ENCODE measurements at regions not wholly inside any gene's neighbourhood (a gene's known extent, or its start where the extent isn't known, plus 50 kb on each side); places are given as distances from the start of the nearest gene placed in this dataset.

DNA sequence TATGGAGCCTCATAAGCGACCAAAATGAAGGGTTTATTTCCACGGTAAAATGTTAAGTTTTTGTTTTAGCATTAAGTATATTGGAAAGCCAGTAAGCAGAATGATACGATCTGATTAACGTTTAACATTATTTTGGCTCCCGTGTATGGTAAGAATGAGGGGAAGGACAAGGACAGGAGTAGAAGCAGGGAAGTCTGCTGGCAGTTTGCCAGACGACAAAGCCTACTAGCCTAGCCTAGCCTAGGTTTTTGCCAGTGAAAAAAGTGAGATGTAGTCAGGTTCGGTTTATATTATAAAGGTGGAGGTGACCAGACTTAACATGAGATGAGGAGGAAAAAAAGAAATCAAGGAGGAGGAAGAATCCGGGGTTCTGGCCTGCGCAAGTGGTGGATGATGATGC is 78.9 kb upstream of the ARHGAP32 start:
- H3K4me2 ChIP-seq (ENCODE audit: insufficient read depth, low read length), result no peak overlapping the region

DNA sequence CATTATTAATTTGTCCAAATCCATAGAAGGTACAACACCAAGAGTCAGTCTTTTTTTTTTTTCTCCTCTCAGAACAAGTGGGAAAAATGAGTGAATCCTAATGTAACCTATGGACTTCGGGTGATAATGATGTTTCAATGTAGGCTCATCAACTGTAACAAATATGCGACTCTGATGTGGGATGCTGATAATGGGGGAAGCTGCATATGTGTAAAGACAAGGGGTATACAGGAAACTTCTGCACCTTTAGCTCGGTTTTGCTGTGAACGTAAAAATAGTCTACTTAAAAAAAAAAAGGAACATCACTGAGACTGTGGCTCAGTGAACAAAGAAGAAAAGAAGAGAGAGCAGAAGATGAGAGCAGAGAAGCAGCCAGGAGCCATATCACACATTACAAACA is 78.3 kb upstream of the ARHGAP32 start:
- ATAC-seq (ENCODE audit: insufficient read depth, low read depth) (no peak), DNase-seq (no peak)
- H2AFZ ChIP-seq (ENCODE audit: low read depth, low read length), result no peak overlapping the region
- no peaks in the 10 kb centered on the region for H4K20me1 ChIP-seq (ENCODE audit: insufficient read depth, low read length)
- H3K4me2 ChIP-seq (ENCODE audit: insufficient read depth, low read length), result no peak overlapping the region
- H3K79me2 ChIP-seq (ENCODE audit: insufficient read depth, low read length), result no peaks in the 10 kb centered on the region
- H3K36me3 ChIP-seq (ENCODE audit: insufficient read depth, low read length), result no peaks in the 10 kb centered on the region
- no peaks in the 10 kb centered on the region for H3K9me3 ChIP-seq (ENCODE audit: insufficient read depth, low read length, severe bottlenecking)
- H3K9ac ChIP-seq (ENCODE audit: low read depth, low read length), result no peak overlapping the region
- no peaks in the 10 kb centered on the region for H3K4me1 ChIP-seq (ENCODE audit: insufficient read depth, low read length)
- H3K27ac ChIP-seq (ENCODE audit: low read length), result no peak overlapping the region
- H3K4me3 ChIP-seq (ENCODE audit: low read depth in 1 of 2, low read length in 2 of 2), result no peak overlapping the region
- no peak for TF ChIP-seq EZH2 (IDR thresholded peaks at IDR 0.05; ENCODE audit: borderline replicate concordance, low read depth, low read length, severe bottlenecking)
- TF ChIP-seq, protein P1, sequence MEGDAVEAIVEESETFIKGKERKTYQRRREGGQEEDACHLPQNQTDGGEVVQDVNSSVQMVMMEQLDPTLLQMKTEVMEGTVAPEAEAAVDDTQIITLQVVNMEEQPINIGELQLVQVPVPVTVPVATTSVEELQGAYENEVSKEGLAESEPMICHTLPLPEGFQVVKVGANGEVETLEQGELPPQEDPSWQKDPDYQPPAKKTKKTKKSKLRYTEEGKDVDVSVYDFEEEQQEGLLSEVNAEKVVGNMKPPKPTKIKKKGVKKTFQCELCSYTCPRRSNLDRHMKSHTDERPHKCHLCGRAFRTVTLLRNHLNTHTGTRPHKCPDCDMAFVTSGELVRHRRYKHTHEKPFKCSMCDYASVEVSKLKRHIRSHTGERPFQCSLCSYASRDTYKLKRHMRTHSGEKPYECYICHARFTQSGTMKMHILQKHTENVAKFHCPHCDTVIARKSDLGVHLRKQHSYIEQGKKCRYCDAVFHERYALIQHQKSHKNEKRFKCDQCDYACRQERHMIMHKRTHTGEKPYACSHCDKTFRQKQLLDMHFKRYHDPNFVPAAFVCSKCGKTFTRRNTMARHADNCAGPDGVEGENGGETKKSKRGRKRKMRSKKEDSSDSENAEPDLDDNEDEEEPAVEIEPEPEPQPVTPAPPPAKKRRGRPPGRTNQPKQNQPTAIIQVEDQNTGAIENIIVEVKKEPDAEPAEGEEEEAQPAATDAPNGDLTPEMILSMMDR (IDR thresholded peaks at IDR 0.05; ENCODE audit: borderline replicate concordance, extremely low read depth, low read length, poor library complexity, severe bottlenecking), result no peak
- H3K27me3 ChIP-seq (ENCODE audit: insufficient read depth, low read length, poor library complexity), result no peaks in the 10 kb centered on the region

More for the DNA sequence above, 78.9 kb upstream of the ARHGAP32 start:
- no peak for ATAC-seq (ENCODE audit: insufficient read depth, low read depth)
- Histone ChIP-seq H3K27ac (ENCODE audit: low read length) (no peak overlapping the region), H3K4me3 (ENCODE audit: low read depth in 1 of 2, low read length in 2 of 2) (no peak overlapping the region), H3K36me3 (ENCODE audit: insufficient read depth, low read length) (no peaks in the 10 kb centered on the region), H2AFZ (ENCODE audit: low read depth, low read length) (no peak overlapping the region), H3K9me3 (ENCODE audit: insufficient read depth, low read length, severe bottlenecking) (no peaks in the 10 kb centered on the region), H3K4me1 (ENCODE audit: insufficient read depth, low read length) (no peaks in the 10 kb centered on the region), H3K9ac (ENCODE audit: low read depth, low read length) (no peak overlapping the region), H4K20me1 (ENCODE audit: insufficient read depth, low read length) (no peaks in the 10 kb centered on the region), H3K79me2 (ENCODE audit: insufficient read depth, low read length) (no peaks in the 10 kb centered on the region), H3K27me3 (ENCODE audit: insufficient read depth, low read length, poor library complexity) (no peaks in the 10 kb centered on the region)
- no peak for TF ChIP-seq EZH2 (IDR thresholded peaks at IDR 0.05; ENCODE audit: borderline replicate concordance, low read depth, low read length, severe bottlenecking)
- TF ChIP-seq, protein P1 (IDR thresholded peaks at IDR 0.05; ENCODE audit: borderline replicate concordance, extremely low read depth, low read length, poor library complexity, severe bottlenecking), result no peak
- DNase-seq, result no peak

DNA sequence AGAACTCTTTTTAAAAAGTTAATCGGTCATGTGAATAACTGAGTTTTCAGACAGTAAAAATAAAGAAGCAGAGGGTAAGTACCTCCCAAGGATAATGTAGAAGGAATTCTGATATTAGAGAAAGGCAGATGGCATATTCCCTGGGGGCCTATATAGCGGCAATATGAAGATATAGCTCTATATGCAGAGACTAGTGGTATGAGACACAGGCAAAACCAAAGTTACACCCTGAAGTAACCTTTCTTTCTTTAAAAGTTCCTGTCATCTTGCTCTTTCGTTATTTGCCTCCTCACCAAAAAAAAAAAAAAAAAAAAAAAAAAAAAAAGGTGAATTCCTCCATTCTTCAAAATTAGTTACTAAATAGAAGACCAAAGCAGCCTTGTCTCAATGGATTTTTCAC is 76.2 kb upstream of the ARHGAP32 start:
- H3K4me2 ChIP-seq (ENCODE audit: insufficient read depth, low read length), result no peak overlapping the region
- H3K79me2 ChIP-seq (ENCODE audit: insufficient read depth, low read length), result no peaks in the 10 kb centered on the region
- no peak for ATAC-seq (ENCODE audit: insufficient read depth, low read depth)
- H3K9me3 ChIP-seq (ENCODE audit: insufficient read depth, low read length, severe bottlenecking), result no peaks in the 10 kb centered on the region
- H3K36me3 ChIP-seq (ENCODE audit: insufficient read depth, low read length), result no peaks in the 10 kb centered on the region
- H3K9ac ChIP-seq (ENCODE audit: low read depth, low read length), result no peak overlapping the region
- no peak overlapping the region for H2AFZ ChIP-seq (ENCODE audit: low read depth, low read length)
- H4K20me1 ChIP-seq (ENCODE audit: insufficient read depth, low read length), result no peaks in the 10 kb centered on the region
- H3K27me3 ChIP-seq (ENCODE audit: insufficient read depth, low read length, poor library complexity), result no peaks in the 10 kb centered on the region
- H3K27ac ChIP-seq (ENCODE audit: low read length), result no peak overlapping the region
- DNase-seq, result no peak
- TF ChIP-seq, protein P1 (IDR thresholded peaks at IDR 0.05; ENCODE audit: borderline replicate concordance, extremely low read depth, low read length, poor library complexity, severe bottlenecking), result no peak
- no peak for TF ChIP-seq EZH2 (IDR thresholded peaks at IDR 0.05; ENCODE audit: borderline replicate concordance, low read depth, low read length, severe bottlenecking)
- H3K4me1 ChIP-seq (ENCODE audit: insufficient read depth, low read length), result no peaks in the 10 kb centered on the region
- no peak overlapping the region for H3K4me3 ChIP-seq (ENCODE audit: low read depth in 1 of 2, low read length in 2 of 2)

DNA sequence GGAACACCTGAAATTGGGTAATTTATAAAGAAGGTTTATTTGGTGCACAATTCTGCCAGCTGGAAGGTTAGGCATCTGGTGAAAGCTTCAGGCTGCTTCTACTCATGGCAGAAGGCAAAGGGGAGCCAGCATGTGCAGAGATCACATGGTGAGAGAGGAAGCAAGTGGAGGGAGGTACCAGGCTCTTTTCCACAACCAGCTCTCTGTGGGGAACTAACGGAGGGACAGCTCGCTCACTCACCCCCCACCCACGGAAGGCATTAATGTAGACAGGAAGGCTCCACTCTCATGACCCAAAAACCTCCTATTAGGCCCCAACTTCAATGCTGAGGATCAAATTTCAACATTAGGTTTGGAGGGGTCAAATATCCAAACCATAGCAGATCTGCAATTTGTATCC is 75.6 kb upstream of the ARHGAP32 start:
- no peak overlapping the region for H3K27ac ChIP-seq (ENCODE audit: low read length)
- TF ChIP-seq EZH2 (IDR thresholded peaks at IDR 0.05; ENCODE audit: borderline replicate concordance, low read depth, low read length, severe bottlenecking), result no peak
- TF ChIP-seq, protein P1 (IDR thresholded peaks at IDR 0.05; ENCODE audit: borderline replicate concordance, extremely low read depth, low read length, poor library complexity, severe bottlenecking), result no peak
- ATAC-seq (ENCODE audit: insufficient read depth, low read depth) (no peak), DNase-seq (no peak)
- no peak overlapping the region for H3K4me2 ChIP-seq (ENCODE audit: insufficient read depth, low read length)
- H3K36me3 ChIP-seq (ENCODE audit: insufficient read depth, low read length), result no peaks in the 10 kb centered on the region
- H3K27me3 ChIP-seq (ENCODE audit: insufficient read depth, low read length, poor library complexity), result no peaks in the 10 kb centered on the region
- no peaks in the 10 kb centered on the region for H3K9me3 ChIP-seq (ENCODE audit: insufficient read depth, low read length, severe bottlenecking)
- H3K9ac ChIP-seq (ENCODE audit: low read depth, low read length), result no peak overlapping the region
- no peak overlapping the region for H3K4me3 ChIP-seq (ENCODE audit: low read depth in 1 of 2, low read length in 2 of 2)
- H3K79me2 ChIP-seq (ENCODE audit: insufficient read depth, low read length), result no peaks in the 10 kb centered on the region
- no peaks in the 10 kb centered on the region for H3K4me1 ChIP-seq (ENCODE audit: insufficient read depth, low read length)
- no peak overlapping the region for H2AFZ ChIP-seq (ENCODE audit: low read depth, low read length)
- H4K20me1 ChIP-seq (ENCODE audit: insufficient read depth, low read length), result no peaks in the 10 kb centered on the region

All from DND-41 (cell line).